Progenitor cell of endocrine pancreas (in vitro differentiated cells): ENCODE measurements at regions not wholly inside any gene's neighbourhood (a gene's known extent, or its start where the extent isn't known, plus 50 kb on each side); places are given as distances from the start of the nearest gene placed in this dataset.

Experiments
- DNase-seq: peaks from one replicate; pipeline ENCODE4 v3.0.0; 2021; ENCODE audit warnings: low spot score; ENCODE audit not compliant: unreplicated experiment
- H3K27ac Mint-ChIP-seq: 2 replicates; pipeline ENCODE4 v1.8.0; 2021; ENCODE audit warnings: mild to moderate bottlenecking, moderate library complexity, mixed read lengths
- H3K27me3 Mint-ChIP-seq: 2 replicates; pipeline ENCODE4 v1.8.0; 2021; ENCODE audit warnings: mixed read lengths
- H3K36me3 Mint-ChIP-seq: 2 replicates; pipeline ENCODE4 v1.8.0; 2022; ENCODE audit warnings: mixed read lengths; ENCODE audit not compliant: insufficient read depth
- H3K4me1 Mint-ChIP-seq: 2 replicates; pipeline ENCODE4 v1.8.0; 2021; ENCODE audit warnings: low read depth, mixed read lengths
- H3K4me3 Mint-ChIP-seq: 2 replicates; pipeline ENCODE4 v1.8.0; 2021; ENCODE audit warnings: low read depth, mild to moderate bottlenecking, moderate library complexity, mixed read lengths
- H3K9me3 Mint-ChIP-seq: 2 replicates; pipeline ENCODE4 v1.8.0; 2021; ENCODE audit warnings: low read depth, mixed read lengths
- TF ChIP-seq, protein P1 (sequence below): fragments of 200-600 bp; sonication (generic); IDR thresholded peaks from one replicate; pipeline ENCODE4 v1.5.0; 2021; ENCODE audit warnings: antibody characterized with exemption, mild to moderate bottlenecking; ENCODE audit not compliant: unreplicated experiment

GRCh38 chr7:153457746-153458145 is 594.5 kb upstream of the DPP6 start:
- no peak for DNase-seq
- Mint-ChIP-seq H3K9me3 (peaks cover 63% of the 10 kb centered on the region), H3K4me1 (no peaks in the 10 kb centered on the region), H3K27ac (no peak overlapping the region), H3K36me3 (peaks cover 3% of the 10 kb centered on the region), H3K4me3 (no peak overlapping the region), H3K27me3 (no peaks in the 10 kb centered on the region)
- TF ChIP-seq, protein P1, sequence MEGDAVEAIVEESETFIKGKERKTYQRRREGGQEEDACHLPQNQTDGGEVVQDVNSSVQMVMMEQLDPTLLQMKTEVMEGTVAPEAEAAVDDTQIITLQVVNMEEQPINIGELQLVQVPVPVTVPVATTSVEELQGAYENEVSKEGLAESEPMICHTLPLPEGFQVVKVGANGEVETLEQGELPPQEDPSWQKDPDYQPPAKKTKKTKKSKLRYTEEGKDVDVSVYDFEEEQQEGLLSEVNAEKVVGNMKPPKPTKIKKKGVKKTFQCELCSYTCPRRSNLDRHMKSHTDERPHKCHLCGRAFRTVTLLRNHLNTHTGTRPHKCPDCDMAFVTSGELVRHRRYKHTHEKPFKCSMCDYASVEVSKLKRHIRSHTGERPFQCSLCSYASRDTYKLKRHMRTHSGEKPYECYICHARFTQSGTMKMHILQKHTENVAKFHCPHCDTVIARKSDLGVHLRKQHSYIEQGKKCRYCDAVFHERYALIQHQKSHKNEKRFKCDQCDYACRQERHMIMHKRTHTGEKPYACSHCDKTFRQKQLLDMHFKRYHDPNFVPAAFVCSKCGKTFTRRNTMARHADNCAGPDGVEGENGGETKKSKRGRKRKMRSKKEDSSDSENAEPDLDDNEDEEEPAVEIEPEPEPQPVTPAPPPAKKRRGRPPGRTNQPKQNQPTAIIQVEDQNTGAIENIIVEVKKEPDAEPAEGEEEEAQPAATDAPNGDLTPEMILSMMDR = no peak

- Mint-ChIP-seq H3K4me3 (no peak overlapping the region), H3K4me1 (no peaks in the 10 kb centered on the region), H3K27ac (no peak overlapping the region), H3K27me3 (no peaks in the 10 kb centered on the region), H3K36me3 (peaks cover 8% of the 10 kb centered on the region), H3K9me3 (peaks cover 73% of the 10 kb centered on the region)
- no peak for DNase-seq
- TF ChIP-seq, protein P1 = no peak
These were observed 582.1 kb upstream of the DPP6 start for GRCh38 chr7:153470004-153470671.

DNA sequence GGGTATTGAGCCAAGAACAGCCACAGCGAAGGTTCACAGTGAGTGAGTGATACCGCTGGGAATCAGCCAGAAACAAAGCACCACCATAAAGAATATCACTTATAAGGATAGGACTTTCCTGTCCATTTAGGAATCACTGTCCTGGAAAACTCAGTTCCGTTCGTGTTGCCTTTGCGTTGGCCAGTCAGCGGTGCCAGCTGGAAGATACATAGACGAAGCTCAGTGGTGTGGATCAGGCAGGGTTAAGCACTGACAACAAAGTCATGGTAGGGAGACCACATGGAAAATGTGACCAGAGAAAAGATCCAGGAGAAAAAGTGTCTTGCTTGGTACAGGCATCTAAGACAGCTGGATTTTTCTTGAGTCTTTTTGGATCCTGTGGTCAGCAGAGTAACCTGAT is 579.7 kb upstream of the DPP6 start:
- Mint-ChIP-seq H3K9me3 (peaks cover 69% of the 10 kb centered on the region), H3K36me3 (peaks cover 10% of the 10 kb centered on the region), H3K4me3 (no peak overlapping the region), H3K4me1 (no peaks in the 10 kb centered on the region), H3K27ac (no peak overlapping the region), H3K27me3 (no peaks in the 10 kb centered on the region)
- no peak for DNase-seq
- TF ChIP-seq, protein P1 = no peak

GRCh38 chr7:153473185-153473584 is 579.0 kb upstream of the DPP6 start:
- TF ChIP-seq, protein P1 = no peak
- Mint-ChIP-seq H3K4me1 (no peaks in the 10 kb centered on the region), H3K4me3 (no peak overlapping the region), H3K36me3 (peaks cover 10% of the 10 kb centered on the region), H3K27me3 (no peaks in the 10 kb centered on the region), H3K9me3 (peaks cover 68% of the 10 kb centered on the region), H3K27ac (no peak overlapping the region)
- no peak for DNase-seq

GRCh38 chr7:153475239-153475638 is 577.0 kb upstream of the DPP6 start:
- H3K27ac Mint-ChIP-seq = no peak overlapping the region
- H3K9me3 Mint-ChIP-seq = peaks cover 59% of the 10 kb centered on the region
- H3K4me3 Mint-ChIP-seq = no peak overlapping the region
- H3K27me3 Mint-ChIP-seq = no peaks in the 10 kb centered on the region
- no peak for DNase-seq
- TF ChIP-seq, protein P1 = no peak
- no peaks in the 10 kb centered on the region for H3K4me1 Mint-ChIP-seq
- H3K36me3 Mint-ChIP-seq = peaks cover 10% of the 10 kb centered on the region
